ENCODE measurements at regions not wholly inside any gene's neighbourhood (a gene's known extent, or its start where the extent isn't known, plus 50 kb on each side); places are given as distances from the start of the nearest gene placed in this dataset.

DNA sequence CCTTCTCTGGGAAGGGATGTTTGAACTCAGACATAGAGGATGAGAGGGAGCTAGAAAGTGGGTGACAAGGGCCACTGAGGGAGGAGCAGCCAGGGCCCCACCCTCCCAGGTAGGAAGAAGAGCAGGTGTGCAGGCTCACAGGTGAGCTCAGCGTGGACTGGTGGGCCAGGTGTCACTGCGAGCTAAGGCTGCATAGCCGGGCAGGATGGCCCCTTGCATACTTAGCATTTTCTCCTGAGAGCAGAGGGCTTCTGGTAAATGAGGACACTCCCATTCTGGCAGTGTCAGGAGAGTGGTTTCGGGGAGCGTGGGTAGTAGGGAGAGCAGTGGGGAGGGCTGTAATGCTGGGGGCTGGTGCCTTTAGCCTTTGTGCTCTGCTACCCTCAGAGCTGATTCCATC is 843.4 kb downstream of the TBC1D22A start:
- ChIA-PET CTCF (no interaction called here), POLR2A (no interaction called here)
- Mint-ChIP-seq H3K9me3 (no peaks in the 10 kb centered on the region), H3K36me3 (ENCODE audit: low read depth) (no peaks in the 10 kb centered on the region), H3K27ac (no peak overlapping the region), H3K4me1 (no peaks in the 10 kb centered on the region), H3K4me3 (no peak overlapping the region), H3K27me3 (no peaks in the 10 kb centered on the region)
- DNase-seq = no peak

- POLR2A ChIA-PET = no interaction called here
- H3K4me1 Mint-ChIP-seq = no peaks in the 10 kb centered on the region
These were observed 843.0 kb downstream of the TBC1D22A start for GRCh38 chr22:47605441-47605840.

DNA sequence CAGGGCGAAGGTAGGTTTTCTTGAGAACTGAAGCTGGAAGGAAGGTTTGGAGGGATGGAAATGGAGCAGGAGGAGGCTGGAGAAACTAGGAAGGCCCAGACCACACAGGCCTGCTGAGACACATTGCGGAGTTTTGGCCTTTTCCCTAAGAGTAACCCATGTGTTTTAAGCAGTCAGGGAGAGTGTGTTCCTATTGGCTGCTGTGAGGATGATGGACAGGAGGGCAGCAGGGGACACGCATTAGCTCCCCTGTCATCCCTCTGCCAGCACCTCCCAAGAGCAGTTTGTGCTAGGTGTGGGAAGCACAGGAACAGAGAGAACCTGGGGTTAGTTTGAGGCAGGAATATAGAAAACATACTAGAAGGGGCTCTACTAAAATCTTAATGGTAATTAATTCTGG is 842.1 kb downstream of the TBC1D22A start:
- CTCF ChIA-PET = no interaction called here
- Mint-ChIP-seq H3K27me3 (no peaks in the 10 kb centered on the region), H3K27ac (no peak overlapping the region), H3K36me3 (ENCODE audit: low read depth) (no peaks in the 10 kb centered on the region), H3K4me3 (no peak overlapping the region), H3K9me3 (no peaks in the 10 kb centered on the region), H3K4me1 (no peaks in the 10 kb centered on the region)
- DNase-seq = no peak
- POLR2A ChIA-PET = no interaction called here

More at GRCh38 chr22:47605441-47605840, 843.0 kb downstream of the TBC1D22A start:
- H3K27ac Mint-ChIP-seq = no peak overlapping the region
- H3K9me3 Mint-ChIP-seq = no peaks in the 10 kb centered on the region
- H3K27me3 Mint-ChIP-seq = no peaks in the 10 kb centered on the region
- CTCF ChIA-PET = no interaction called here
- no peak overlapping the region for H3K4me3 Mint-ChIP-seq
- no peaks in the 10 kb centered on the region for H3K36me3 Mint-ChIP-seq (ENCODE audit: low read depth)
- no peak for DNase-seq

DNA sequence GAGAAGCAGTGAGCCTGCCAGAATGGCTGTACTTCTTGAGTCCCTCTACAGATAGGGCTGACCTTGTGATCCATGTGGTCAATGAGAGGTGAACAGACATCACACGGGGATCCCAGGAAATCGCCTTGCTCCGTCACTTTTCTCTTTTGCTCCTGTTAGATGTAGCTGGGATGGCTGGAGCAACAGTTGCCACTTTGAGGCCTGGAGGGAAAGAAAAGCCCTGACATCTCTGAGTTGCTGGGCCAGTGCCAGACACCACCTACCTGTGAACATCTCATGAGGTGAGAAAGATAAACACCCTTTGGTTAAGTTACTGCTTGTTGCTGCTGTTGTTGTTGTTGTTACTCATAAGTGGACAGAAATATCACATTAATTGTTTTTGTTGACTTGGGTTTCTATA is 840.3 kb downstream of the TBC1D22A start:
- ChIA-PET CTCF (no interaction called here), POLR2A (no interaction called here)
- no peak for DNase-seq
- Mint-ChIP-seq H3K27ac (no peak overlapping the region), H3K4me1 (no peaks in the 10 kb centered on the region), H3K27me3 (no peaks in the 10 kb centered on the region), H3K36me3 (ENCODE audit: low read depth) (no peaks in the 10 kb centered on the region), H3K4me3 (no peak overlapping the region), H3K9me3 (no peaks in the 10 kb centered on the region)

- H3K4me1 Mint-ChIP-seq = no peaks in the 10 kb centered on the region
- ChIA-PET POLR2A (no interaction called here), CTCF (no interaction called here)
- H3K27me3 Mint-ChIP-seq = no peaks in the 10 kb centered on the region
- no peak overlapping the region for H3K27ac Mint-ChIP-seq
- no peak overlapping the region for H3K4me3 Mint-ChIP-seq
- DNase-seq = no peak
- H3K9me3 Mint-ChIP-seq = no peaks in the 10 kb centered on the region
- no peaks in the 10 kb centered on the region for H3K36me3 Mint-ChIP-seq (ENCODE audit: low read depth)
These were observed 839.2 kb downstream of the TBC1D22A start for GRCh38 chr22:47601666-47602065.

GRCh38 chr22:47600791-47601625 is 838.6 kb downstream of the TBC1D22A start:
- Mint-ChIP-seq H3K9me3 (no peaks in the 10 kb centered on the region), H3K27me3 (no peaks in the 10 kb centered on the region), H3K36me3 (ENCODE audit: low read depth) (no peaks in the 10 kb centered on the region), H3K4me3 (no peak overlapping the region), H3K4me1 (no peaks in the 10 kb centered on the region), H3K27ac (no peak overlapping the region)
- POLR2A ChIA-PET = no interaction called here
- DNase-seq = no peak
- CTCF ChIA-PET = no interaction called here

DNA sequence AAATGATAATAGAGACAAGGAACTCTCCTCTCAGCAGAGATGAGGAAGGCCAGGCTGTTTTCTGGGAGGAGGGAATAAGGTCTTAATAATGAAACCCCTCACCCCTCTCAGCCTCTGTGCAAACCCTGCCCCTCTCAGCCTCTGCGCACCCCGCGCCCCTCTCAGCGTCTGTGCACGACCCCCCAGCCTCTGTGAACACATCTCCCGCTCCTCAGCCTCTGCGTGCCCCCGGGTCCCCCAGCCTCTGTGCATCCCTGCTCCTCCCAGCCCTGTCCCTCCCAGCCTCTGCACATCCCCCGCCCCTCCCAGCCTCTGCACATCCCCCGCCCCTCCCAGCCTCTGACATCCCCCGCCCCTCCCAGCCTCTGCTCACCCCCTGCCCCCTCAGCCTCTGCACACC is 837.8 kb downstream of the TBC1D22A start:
- CTCF ChIA-PET = no interaction called here
- no peak for DNase-seq
- H3K36me3 Mint-ChIP-seq (ENCODE audit: low read depth) = no peaks in the 10 kb centered on the region
- no peak overlapping the region for H3K27ac Mint-ChIP-seq
- H3K9me3 Mint-ChIP-seq = no peaks in the 10 kb centered on the region
- POLR2A ChIA-PET = no interaction called here
- no peak overlapping the region for H3K4me3 Mint-ChIP-seq
- H3K4me1 Mint-ChIP-seq = no peaks in the 10 kb centered on the region
- H3K27me3 Mint-ChIP-seq = no peaks in the 10 kb centered on the region

DNA sequence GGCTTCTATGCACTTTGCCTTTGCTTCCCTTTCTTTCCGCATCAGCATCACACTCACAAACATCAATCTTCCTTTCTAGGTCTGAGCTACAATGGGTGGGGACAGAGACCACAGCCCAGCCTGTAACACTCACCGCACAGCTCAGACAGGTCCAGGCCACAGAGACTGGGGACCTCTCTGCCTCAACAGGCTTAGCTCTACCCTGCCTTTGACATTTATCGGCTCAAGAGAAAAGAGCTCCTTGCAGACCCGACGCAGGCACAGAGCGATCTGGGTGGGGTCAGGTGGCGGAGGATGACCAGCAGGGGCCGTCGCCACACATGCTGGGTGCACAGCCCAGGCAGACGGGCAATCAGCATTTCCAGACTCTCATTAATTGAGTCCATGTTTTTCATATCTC is 837.3 kb downstream of the TBC1D22A start:
- CTCF ChIA-PET = no interaction called here
- DNase-seq = no peak
- Mint-ChIP-seq H3K4me3 (no peak overlapping the region), H3K36me3 (ENCODE audit: low read depth) (no peaks in the 10 kb centered on the region), H3K9me3 (no peaks in the 10 kb centered on the region), H3K4me1 (no peaks in the 10 kb centered on the region), H3K27me3 (no peaks in the 10 kb centered on the region), H3K27ac (no peak overlapping the region)
- POLR2A ChIA-PET = no interaction called here

GRCh38 chr22:47598864-47599263 is 836.4 kb downstream of the TBC1D22A start:
- CTCF ChIA-PET = no interaction called here
- H3K36me3 Mint-ChIP-seq (ENCODE audit: low read depth) = no peaks in the 10 kb centered on the region
- H3K27ac Mint-ChIP-seq = no peak overlapping the region
- POLR2A ChIA-PET = no interaction called here
- H3K27me3 Mint-ChIP-seq = no peaks in the 10 kb centered on the region
- no peaks in the 10 kb centered on the region for H3K4me1 Mint-ChIP-seq
- no peak overlapping the region for H3K4me3 Mint-ChIP-seq
- DNase-seq = no peak
- no peaks in the 10 kb centered on the region for H3K9me3 Mint-ChIP-seq

DNA sequence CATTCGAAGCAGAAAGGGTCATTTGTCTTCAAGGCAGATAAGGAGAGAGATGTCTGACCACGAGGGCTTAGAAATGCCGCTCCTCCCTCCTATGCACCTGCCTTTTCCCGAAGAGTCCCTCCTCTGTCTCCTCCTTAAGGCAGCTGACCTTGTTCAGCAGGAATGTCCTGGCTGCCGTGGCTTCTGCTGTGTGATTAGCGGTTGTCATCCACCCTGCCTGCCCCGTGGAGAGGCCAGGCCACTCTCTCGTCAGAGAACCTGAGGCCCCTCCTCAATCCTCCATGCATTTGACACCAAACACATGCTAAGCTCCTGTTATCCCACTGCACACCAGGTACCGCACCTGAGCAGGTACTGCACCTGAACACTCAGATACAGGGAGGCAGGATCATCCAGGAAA is 834.6 kb downstream of the TBC1D22A start:
- Mint-ChIP-seq H3K27ac (no peak overlapping the region), H3K36me3 (ENCODE audit: low read depth) (no peaks in the 10 kb centered on the region), H3K27me3 (no peaks in the 10 kb centered on the region), H3K4me3 (no peak overlapping the region), H3K9me3 (no peaks in the 10 kb centered on the region), H3K4me1 (no peaks in the 10 kb centered on the region)
- POLR2A ChIA-PET = no interaction called here
- no peak for DNase-seq
- CTCF ChIA-PET = no interaction called here

GRCh38 chr22:47596176-47596690 is 833.8 kb downstream of the TBC1D22A start:
- Mint-ChIP-seq H3K27ac (no peak overlapping the region), H3K36me3 (ENCODE audit: low read depth) (no peaks in the 10 kb centered on the region), H3K27me3 (no peaks in the 10 kb centered on the region), H3K4me1 (no peaks in the 10 kb centered on the region), H3K4me3 (no peak overlapping the region), H3K9me3 (no peaks in the 10 kb centered on the region)
- DNase-seq = no peak
- POLR2A ChIA-PET = no interaction called here
- CTCF ChIA-PET = no interaction called here

GRCh38 chr22:47594836-47595521 is 832.5 kb downstream of the TBC1D22A start:
- H3K36me3 Mint-ChIP-seq (ENCODE audit: low read depth) = no peaks in the 10 kb centered on the region
- no peaks in the 10 kb centered on the region for H3K4me1 Mint-ChIP-seq
- H3K27ac Mint-ChIP-seq = no peak overlapping the region
- no peaks in the 10 kb centered on the region for H3K9me3 Mint-ChIP-seq
- POLR2A ChIA-PET = no interaction called here
- no peak for DNase-seq
- H3K4me3 Mint-ChIP-seq = no peak overlapping the region
- no peaks in the 10 kb centered on the region for H3K27me3 Mint-ChIP-seq
- CTCF ChIA-PET = no interaction called here

- no peaks in the 10 kb centered on the region for H3K4me1 Mint-ChIP-seq
- no peak for DNase-seq
- H3K9me3 Mint-ChIP-seq = no peaks in the 10 kb centered on the region
- POLR2A ChIA-PET = no interaction called here
- H3K36me3 Mint-ChIP-seq (ENCODE audit: low read depth) = no peaks in the 10 kb centered on the region
- CTCF ChIA-PET = no interaction called here
- no peaks in the 10 kb centered on the region for H3K27me3 Mint-ChIP-seq
- no peak overlapping the region for H3K4me3 Mint-ChIP-seq
- no peak overlapping the region for H3K27ac Mint-ChIP-seq
These were observed 831.5 kb downstream of the TBC1D22A start for GRCh38 chr22:47593911-47594311.

DNA sequence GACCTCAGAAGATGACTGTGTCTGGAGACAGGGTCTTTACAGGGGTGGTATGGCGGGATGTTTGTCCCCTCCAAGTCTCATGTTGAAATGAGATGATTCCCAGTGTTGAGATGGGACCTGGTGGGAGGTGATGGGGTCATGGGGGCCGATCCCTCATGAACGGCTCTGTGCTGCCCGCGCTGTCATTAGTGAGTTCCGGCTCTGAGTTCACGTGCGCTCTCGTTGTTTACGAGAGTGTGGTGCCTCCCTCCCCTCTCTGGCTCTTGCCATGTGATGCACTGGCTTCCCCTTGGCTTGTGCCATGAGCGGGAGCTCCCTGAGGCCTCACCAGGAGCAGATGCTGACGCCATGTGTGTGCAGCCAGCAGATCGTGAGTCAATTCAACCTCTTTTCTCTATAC is 830.8 kb downstream of the TBC1D22A start:
- POLR2A ChIA-PET = no interaction called here

More for the DNA sequence above, 830.8 kb downstream of the TBC1D22A start:
- no peaks in the 10 kb centered on the region for H3K27me3 Mint-ChIP-seq
- no peaks in the 10 kb centered on the region for H3K36me3 Mint-ChIP-seq (ENCODE audit: low read depth)
- H3K4me3 Mint-ChIP-seq = no peak overlapping the region
- no peak overlapping the region for H3K27ac Mint-ChIP-seq
- CTCF ChIA-PET = no interaction called here
- DNase-seq = no peak
- no peaks in the 10 kb centered on the region for H3K9me3 Mint-ChIP-seq
- no peaks in the 10 kb centered on the region for H3K4me1 Mint-ChIP-seq

Data from activated CD4-positive, alpha-beta T cell treated with anti-CD3 and anti-CD28 coated beads, Interleukin-2, amount 10 ng/mL, durations not matched to agents 7 days and 5 days (primary cell).